Activated CD4-positive, CD25-positive, alpha-beta regulatory T cell treated with anti-CD3 and anti-CD28 coated beads, Interleukin-2, amount 50 U/mL, for 16 hours (primary cell): ENCODE measurements at regions not wholly inside any gene's neighbourhood (a gene's known extent, or its start where the extent isn't known, plus 50 kb on each side); places are given as distances from the start of the nearest gene placed in this dataset.

Source experiments
- DNase-seq: peaks from one replicate; pipeline ENCODE4 v3.0.0-alpha.2; 2020; ENCODE audit warnings: low read depth, low spot score

DNA sequence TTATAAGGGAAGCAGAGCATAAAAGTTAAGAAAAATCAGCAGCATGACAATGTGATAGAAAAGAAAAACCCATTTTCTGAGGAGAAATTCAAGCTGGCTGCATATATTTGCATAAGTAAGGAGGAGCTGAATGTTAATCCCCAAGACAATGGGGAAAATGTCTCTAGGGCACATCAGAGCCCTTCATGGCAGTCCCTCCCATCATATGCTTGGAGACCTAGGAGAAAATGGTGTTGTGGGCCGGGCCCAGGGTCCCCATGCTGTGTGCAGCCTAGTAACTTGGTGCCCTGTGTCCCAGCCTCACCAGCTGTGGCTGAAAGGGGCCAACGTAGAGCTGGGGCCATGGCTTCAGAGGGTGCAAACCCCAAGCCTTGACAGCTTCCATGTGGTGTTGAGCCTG lies 100.6 kb upstream of the PLPPR4 start:
- no peak for DNase-seq

- DNase-seq: no peak
Measured at GRCh38 chr1:99170516-99170915, 93.8 kb upstream of the PLPPR4 start.

- no peak for DNase-seq
Measured at GRCh38 chr1:99171184-99171813, 93.0 kb upstream of the PLPPR4 start.

- no peak for DNase-seq
Measured at GRCh38 chr1:99173282-99173681, 91.0 kb upstream of the PLPPR4 start.

DNA sequence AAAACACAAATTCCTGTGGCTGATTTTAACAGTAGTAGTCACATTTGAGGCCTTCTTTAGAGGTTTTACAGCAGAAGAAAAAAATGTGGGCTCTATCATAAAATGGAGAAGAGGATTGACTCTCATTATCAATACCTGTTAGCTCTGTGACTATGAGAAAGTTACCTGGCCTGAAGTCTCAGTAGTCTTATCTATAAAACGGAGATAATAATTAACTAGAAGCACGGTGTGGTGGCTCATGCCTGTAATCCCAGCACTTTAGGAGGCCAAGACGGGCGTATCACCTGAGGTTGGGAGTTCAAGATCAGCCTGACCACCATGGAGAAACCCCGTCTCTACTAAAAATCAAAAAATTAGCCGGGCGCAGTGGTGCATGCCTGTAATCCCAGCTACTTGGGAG lies 90.4 kb upstream of the PLPPR4 start:
- DNase-seq: no peak

GRCh38 chr1:99176753-99177152 lies 87.5 kb upstream of the PLPPR4 start:
- no peak for DNase-seq

GRCh38 chr1:99177465-99177864 lies 86.8 kb upstream of the PLPPR4 start:
- no peak for DNase-seq

GRCh38 chr1:99180343-99180808 lies 83.9 kb upstream of the PLPPR4 start:
- peak; percentile 32 for DNase-seq

- no peak for DNase-seq
Measured at GRCh38 chr1:99180915-99181314, 83.4 kb upstream of the PLPPR4 start.

- no peak for DNase-seq
Measured at GRCh38 chr1:99181892-99182291, 82.4 kb upstream of the PLPPR4 start.

- no peak for DNase-seq
Measured at GRCh38 chr1:99185196-99185595, 79.1 kb upstream of the PLPPR4 start.

DNA sequence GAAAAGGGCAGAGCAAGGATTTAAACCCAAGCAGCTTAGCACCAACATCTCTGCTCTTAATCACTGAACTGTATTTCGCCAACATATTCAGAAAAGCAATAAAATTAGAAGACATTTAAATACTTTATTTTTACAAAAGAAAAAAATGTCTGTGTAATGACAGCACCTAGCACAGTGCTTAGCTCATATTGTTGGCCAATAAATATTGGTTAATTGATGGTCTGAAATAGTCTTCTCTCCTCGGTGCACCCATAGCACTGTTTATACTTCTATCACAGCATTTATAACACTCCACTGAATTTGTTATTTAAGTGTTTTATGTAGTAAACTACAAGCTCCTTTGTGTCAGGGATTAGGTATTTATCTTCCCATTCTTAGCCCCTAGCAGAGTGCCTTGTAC lies 70.9 kb upstream of the PLPPR4 start:
- DNase-seq: no peak

DNA sequence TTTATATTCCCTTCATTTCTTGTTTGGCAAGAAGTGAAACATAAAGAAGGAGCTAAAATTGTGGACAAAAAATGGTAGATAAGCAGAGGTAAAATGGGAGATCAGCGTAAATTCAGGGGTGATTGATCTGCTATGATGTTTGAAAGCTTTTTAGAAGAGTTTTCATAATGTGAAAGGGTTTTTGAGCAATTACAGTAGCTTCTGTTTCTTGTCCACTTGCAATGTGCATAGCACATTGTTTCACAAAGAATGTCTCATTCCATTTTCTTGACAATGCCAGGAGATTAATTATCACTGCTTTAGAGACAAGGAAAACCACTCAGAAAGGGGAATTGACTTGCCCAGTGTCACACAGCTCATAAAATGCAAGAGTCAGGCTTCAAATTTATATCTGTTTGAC lies 65.9 kb upstream of the PLPPR4 start:
- no peak for DNase-seq

DNA sequence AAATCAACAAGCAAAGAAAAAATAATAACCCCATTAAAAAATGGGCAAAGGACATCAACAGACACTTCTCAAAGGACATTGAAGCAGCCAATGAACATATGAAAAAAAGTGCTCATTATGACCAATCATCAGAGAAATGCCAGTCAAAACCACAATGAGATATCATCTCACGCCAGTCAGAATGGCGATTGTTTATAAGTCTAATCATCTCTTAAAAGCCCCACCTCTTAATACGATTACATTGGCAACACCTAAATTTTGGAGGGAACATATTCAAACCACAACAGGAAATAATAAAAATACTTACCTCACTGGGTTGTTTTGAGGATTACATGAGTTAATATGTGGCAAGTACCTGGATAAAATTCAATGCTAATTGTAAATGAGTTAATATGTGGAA lies 57.1 kb upstream of the PLPPR4 start:
- no peak for DNase-seq
